Panc1 (cell line): ENCODE measurements at regions not wholly inside any gene's neighbourhood (a gene's known extent, or its start where the extent isn't known, plus 50 kb on each side); places are given as distances from the start of the nearest gene placed in this dataset.
A peak's percentile ranks its signal among the peaks of the same experiment; 100 is the strongest.

Experiments used
- ATAC-seq: fragments of 200-7000 bp; cut with Tn5 transposase; 2 replicates; pipeline ENCODE4 v1.9.1; 2020; ENCODE audit warnings: mild to moderate bottlenecking, moderate library complexity
- BruUV-seq: library from RNA; stranded (reverse); fragments of 400-500 nt; replicated peaks from 2 replicates; lab custom pipeline; 2021; lab: Mats Ljungman, UMichigan
- CTCF ChIA-PET: fragments of 300-600 bp; sonication (Branson Sonifier 250); formaldehyde crosslinking; loops from one replicate; lab custom pipeline; 2022; ENCODE audit warnings: antibody characterized with exemption; lab: Charles Lee
- POLR2A ChIA-PET: fragments of 300-600 bp; sonication (Branson Sonifier 250); formaldehyde crosslinking; loops from one replicate; lab custom pipeline; 2022; ENCODE audit warnings: antibody characterized with exemption; lab: Charles Lee
- DNase-seq: peaks from one replicate; pipeline ENCODE4 v3.0.0-alpha.2; 2010; ENCODE audit warnings: low read depth, low spot score
- H3K27ac ChIP-seq: 2 replicates; pipeline ENCODE4 v1.5.1; 2011; ENCODE audit warnings: mild to moderate bottlenecking, low read length, inconsistent platforms
- H3K27me3 ChIP-seq: fragments of 200-500 bp; sonication (Bioruptor generic); 2 replicates; pipeline ENCODE4 v1.6.0; 2014; ENCODE audit warnings: low read length, inconsistent platforms; ENCODE audit not compliant: control insufficient read depth, insufficient read depth
- H3K36me3 ChIP-seq: fragments of 200-500 bp; sonication (Bioruptor generic); 2 replicates; pipeline ENCODE4 v1.5.1; 2014; ENCODE audit warnings: inconsistent platforms, mild to moderate bottlenecking, low read length, moderate library complexity; ENCODE audit not compliant: control insufficient read depth, insufficient read depth
- H3K4me1 ChIP-seq: 2 replicates; pipeline ENCODE4 v1.5.1; 2011; ENCODE audit warnings: inconsistent platforms, mild to moderate bottlenecking, low read length, moderate library complexity; ENCODE audit not compliant: control insufficient read depth, insufficient read depth
- H3K4me3 ChIP-seq, 2 experiments: 2 replicates each; pipeline ENCODE4 v1.5.1; 2011 to 2012; ENCODE audit warnings: low read depth in 2 of 2, low read length in 2 of 2, mild to moderate bottlenecking in 2 of 2, inconsistent platforms in 1 of 2, moderate library complexity in 1 of 2
- H3K9me3 ChIP-seq: fragments of 200-500 bp; sonication (Bioruptor generic); 2 replicates; pipeline ENCODE4 v1.5.1; 2014; ENCODE audit warnings: low read depth, mild to moderate bottlenecking, inconsistent platforms, low read length, moderate library complexity; ENCODE audit not compliant: control insufficient read depth, insufficient read depth
- CTCF ChIP-seq: fragments of 450-650 bp; IDR thresholded peaks from 2 replicates; pipeline ENCODE4 v1.5.1; 2017; ENCODE audit warnings: mild to moderate bottlenecking
- POLR2AphosphoS5 ChIP-seq: IDR thresholded peaks from 2 replicates; pipeline ENCODE4 v1.6.1; 2012; ENCODE audit warnings: mild to moderate bottlenecking, low read depth, low read length, moderate library complexity
- REST ChIP-seq, 2 experiments: IDR thresholded peaks; 2 replicates each; pipeline ENCODE4 v1.6.1; 2011 to 2012; ENCODE audit warnings: low read depth in 2 of 2, control low read depth in 1 of 2, low read length in 1 of 2, mild to moderate bottlenecking in 1 of 2, moderate library complexity in 1 of 2; ENCODE audit not compliant: insufficient read depth in 1 of 2
- SIN3A ChIP-seq: IDR thresholded peaks from 2 replicates; pipeline ENCODE4 v1.6.1; 2012; ENCODE audit warnings: low read depth, mild to moderate bottlenecking, low read length, moderate library complexity, borderline replicate concordance; ENCODE audit not compliant: insufficient read depth
- TCF7L2 ChIP-seq: IDR thresholded peaks from 2 replicates; pipeline ENCODE4 v1.6.1; 2011; ENCODE audit warnings: mild to moderate bottlenecking, low read depth, low read length, inconsistent platforms
- in situ Hi-C: cut with HindIII; loops from 2 replicates; pipeline ENCODE4 v1.10.0; 2016; ENCODE audit warnings: low sequenced_read_pairs, low pct_unique_long_range_greater_than_20kb
- intact Hi-C: fragments of 100-400 bp; cut with micrococcal nuclease; formaldehyde crosslinking; loops from one replicate; pipeline ENCODE4 v1.10.0; 2022; ENCODE audit not compliant: unreplicated experiment

GRCh38 chr9:36470643-36471290 lies 70.7 kb upstream of the RNF38 start:
- intact Hi-C loops = no loop called here
- no peak for DNase-seq
- no peaks in the 10 kb centered on the region for H3K9me3 ChIP-seq
- peak overlapping the region; percentile 6 to 43; a peak in 3 of 4 replicates for H3K4me3 ChIP-seq
- H3K27me3 ChIP-seq = no peaks in the 10 kb centered on the region
- TF ChIP-seq CTCF (no peak), POLR2AphosphoS5 (no peak), REST (IDR thresholded peaks at IDR 0.05; ENCODE audit: insufficient read depth in 1 of 2, low read depth in 2 of 2, low read length in 1 of 2) (no peak), SIN3A (no peak), TCF7L2 (no peak)
- in situ Hi-C loops = no loop called here
- ATAC-seq = peak; percentile 88
- no TSS peak for BruUV-seq
- ChIA-PET POLR2A (no interaction called here), CTCF (interaction anchor here (0.5 to 0.7 kb wide), 3 partner anchors 64 to 777 kb away, joined by 3 read pairs; no protein-coding TSS in a partner anchor)
- H3K36me3 ChIP-seq = no peaks in the 10 kb centered on the region
- peak overlapping the region; percentile 73 for H3K27ac ChIP-seq
- peaks cover 22% of the 10 kb centered on the region for H3K4me1 ChIP-seq

GRCh38 chr9:36463467-36463866 lies 63.4 kb upstream of the RNF38 start:
- Histone ChIP-seq H3K9me3 (no peaks in the 10 kb centered on the region), H3K4me1 (no peaks in the 10 kb centered on the region), H3K27me3 (no peaks in the 10 kb centered on the region), H3K27ac (no peak overlapping the region), H3K36me3 (no peaks in the 10 kb centered on the region), H3K4me3 (no peak overlapping the region)
- no peak for TF ChIP-seq CTCF
- no peak for TF ChIP-seq POLR2AphosphoS5
- no peak for TF ChIP-seq SIN3A
- no peak for TF ChIP-seq REST (IDR thresholded peaks at IDR 0.05; ENCODE audit: insufficient read depth in 1 of 2, low read depth in 2 of 2, low read length in 1 of 2)
- TF ChIP-seq TCF7L2 = no peak
- ATAC-seq = no peak
- DNase-seq = no peak
- no TSS peak for BruUV-seq
- intact Hi-C loops (no loop called here), in situ Hi-C loops (no loop called here)
- POLR2A ChIA-PET = interaction anchor here (0.6 kb wide), 1 partner anchor 23 kb away, joined by 3 read pairs; no protein-coding TSS in a partner anchor
- CTCF ChIA-PET = no interaction called here
